Large intestine (tissue), 3 donors: ENCODE measurements at regions not wholly inside any gene's neighbourhood (a gene's known extent, or its start where the extent isn't known, plus 50 kb on each side); places are given as distances from the start of the nearest gene placed in this dataset.
A peak's percentile ranks its signal among the peaks of the same experiment; 100 is the strongest.

Source experiments
- DNase-seq, 2 donors: peaks; one replicate each; pipeline versions ENCODE4 v3.0.0 to v3.0.0-alpha.2; 2013
- H3K27ac ChIP-seq: one replicate; pipeline ENCODE4 v1.5.1; 2013; ENCODE audit warnings: low read length
- H3K27me3 ChIP-seq: 2 replicates; pipeline ENCODE4 v1.6.1; 2013; ENCODE audit warnings: low read length; ENCODE audit not compliant: control insufficient read depth, insufficient read depth
- H3K36me3 ChIP-seq: 2 replicates; pipeline ENCODE4 v1.6.1; 2013; ENCODE audit warnings: low read length; ENCODE audit not compliant: control insufficient read depth, insufficient read depth
- H3K4me1 ChIP-seq: one replicate; pipeline ENCODE4 v1.6.1; 2013; ENCODE audit warnings: low read length; ENCODE audit not compliant: control insufficient read depth, insufficient read depth
- H3K4me3 ChIP-seq: one replicate; pipeline ENCODE4 v1.5.1; 2013; ENCODE audit warnings: low read length
- H3K9me3 ChIP-seq: one replicate; pipeline ENCODE4 v1.6.1; 2013; ENCODE audit warnings: mild to moderate bottlenecking, low read depth, low read length, moderate library complexity; ENCODE audit not compliant: control insufficient read depth
- WGBS: methylation state at CpG from one replicate; pipeline ENCODE4 v1.1.5; 2013; ENCODE audit warnings: low lambda C conversion rate; ENCODE audit not compliant: insufficient coverage; 5-methylcytosine and 5-hydroxymethylcytosine counted together

GRCh38 chr17:71942626-71943025, 178.2 kb upstream of the SOX9 start:
- Histone ChIP-seq H3K36me3 (no peaks in the 10 kb centered on the region), H3K27me3 (no peaks in the 10 kb centered on the region), H3K27ac (no peak overlapping the region), H3K4me3 (no peak overlapping the region), H3K4me1 (no peaks in the 10 kb centered on the region), H3K9me3 (no peaks in the 10 kb centered on the region)
- WGBS = no CpG with 5 or more reads among the region's 3 CpGs
- DNase-seq = no peak

- H3K4me3 ChIP-seq = no peak overlapping the region
- H3K4me1 ChIP-seq = no peaks in the 10 kb centered on the region
- DNase-seq = no peak
- H3K27ac ChIP-seq = no peak overlapping the region
- no peaks in the 10 kb centered on the region for H3K27me3 ChIP-seq
- WGBS = no CpG with 5 or more reads among the region's 4 CpGs
- no peaks in the 10 kb centered on the region for H3K9me3 ChIP-seq
- H3K36me3 ChIP-seq = no peaks in the 10 kb centered on the region
Observed at GRCh38 chr17:71948703-71949422, 172.0 kb upstream of the SOX9 start.

GRCh38 chr17:71959154-71959553, 161.7 kb upstream of the SOX9 start:
- Histone ChIP-seq H3K27me3 (no peaks in the 10 kb centered on the region), H3K27ac (no peak overlapping the region), H3K4me1 (no peaks in the 10 kb centered on the region), H3K9me3 (no peaks in the 10 kb centered on the region), H3K36me3 (no peaks in the 10 kb centered on the region), H3K4me3 (no peak overlapping the region)
- 100% methylated on average over 1 of the region's 2 CpGs for WGBS
- no peak for DNase-seq

- H3K36me3 ChIP-seq = no peaks in the 10 kb centered on the region
- no peaks in the 10 kb centered on the region for H3K27me3 ChIP-seq
- DNase-seq = no peak
- no peaks in the 10 kb centered on the region for H3K4me1 ChIP-seq
- H3K9me3 ChIP-seq = no peaks in the 10 kb centered on the region
- no peak overlapping the region for H3K27ac ChIP-seq
- no peak overlapping the region for H3K4me3 ChIP-seq
Observed at GRCh38 chr17:71963351-71963750, 157.5 kb upstream of the SOX9 start.

GRCh38 chr17:71963791-71964190, 157.0 kb upstream of the SOX9 start:
- no peak overlapping the region for H3K27ac ChIP-seq
- no peaks in the 10 kb centered on the region for H3K4me1 ChIP-seq
- WGBS = 80% methylated on average over 1 of the region's 4 CpGs
- no peak overlapping the region for H3K4me3 ChIP-seq
- no peak for DNase-seq
- H3K36me3 ChIP-seq = no peaks in the 10 kb centered on the region
- no peaks in the 10 kb centered on the region for H3K9me3 ChIP-seq
- no peaks in the 10 kb centered on the region for H3K27me3 ChIP-seq

GRCh38 chr17:71964559-71964958, 156.3 kb upstream of the SOX9 start:
- Histone ChIP-seq H3K4me3 (no peak overlapping the region), H3K27ac (no peak overlapping the region), H3K4me1 (no peaks in the 10 kb centered on the region), H3K36me3 (no peaks in the 10 kb centered on the region), H3K9me3 (no peaks in the 10 kb centered on the region), H3K27me3 (no peaks in the 10 kb centered on the region)
- WGBS = no CpG with 5 or more reads among the region's 2 CpGs
- peak in 1 of 2 donors; percentile 11 for DNase-seq

GRCh38 chr17:71966055-71966454, 154.8 kb upstream of the SOX9 start:
- no CpG with 5 or more reads among the region's 6 CpGs for WGBS
- Histone ChIP-seq H3K4me1 (no peaks in the 10 kb centered on the region), H3K4me3 (no peak overlapping the region), H3K9me3 (no peaks in the 10 kb centered on the region), H3K27ac (no peak overlapping the region), H3K27me3 (no peaks in the 10 kb centered on the region), H3K36me3 (no peaks in the 10 kb centered on the region)
- DNase-seq = no peak

GRCh38 chr17:71966459-71967313, 154.1 kb upstream of the SOX9 start:
- Histone ChIP-seq H3K4me3 (no peak overlapping the region), H3K27ac (no peak overlapping the region), H3K4me1 (no peaks in the 10 kb centered on the region), H3K36me3 (no peaks in the 10 kb centered on the region), H3K9me3 (no peaks in the 10 kb centered on the region), H3K27me3 (no peaks in the 10 kb centered on the region)
- WGBS = 100% methylated on average over 1 of the region's 13 CpGs
- no peak for DNase-seq

GRCh38 chr17:71969500-71969899, 151.3 kb upstream of the SOX9 start:
- DNase-seq = no peak
- no peaks in the 10 kb centered on the region for H3K27me3 ChIP-seq
- H3K4me3 ChIP-seq = no peak overlapping the region
- H3K4me1 ChIP-seq = no peaks in the 10 kb centered on the region
- no peak overlapping the region for H3K27ac ChIP-seq
- no peaks in the 10 kb centered on the region for H3K9me3 ChIP-seq
- H3K36me3 ChIP-seq = no peaks in the 10 kb centered on the region

- Histone ChIP-seq H3K27ac (no peak overlapping the region), H3K4me3 (no peak overlapping the region), H3K36me3 (no peaks in the 10 kb centered on the region), H3K4me1 (no peaks in the 10 kb centered on the region), H3K27me3 (no peaks in the 10 kb centered on the region), H3K9me3 (no peaks in the 10 kb centered on the region)
- WGBS = no CpG with 5 or more reads among the region's 1 CpG
- no peak for DNase-seq
Observed at GRCh38 chr17:71970312-71970711, 150.5 kb upstream of the SOX9 start.

- H3K27ac ChIP-seq = no peak overlapping the region
- no peak for DNase-seq
Observed at GRCh38 chr17:71974051-71974450, 146.8 kb upstream of the SOX9 start.

More at GRCh38 chr17:71974051-71974450, 146.8 kb upstream of the SOX9 start:
- Histone ChIP-seq H3K9me3 (no peaks in the 10 kb centered on the region), H3K36me3 (no peaks in the 10 kb centered on the region), H3K4me1 (no peaks in the 10 kb centered on the region), H3K4me3 (no peak overlapping the region), H3K27me3 (no peaks in the 10 kb centered on the region)
- WGBS = 75% methylated on average over 2 of the region's 4 CpGs
